ENCODE measurements at regions not wholly inside any gene's neighbourhood (a gene's known extent, or its start where the extent isn't known, plus 50 kb on each side); places are given as distances from the start of the nearest gene placed in this dataset.

DNA sequence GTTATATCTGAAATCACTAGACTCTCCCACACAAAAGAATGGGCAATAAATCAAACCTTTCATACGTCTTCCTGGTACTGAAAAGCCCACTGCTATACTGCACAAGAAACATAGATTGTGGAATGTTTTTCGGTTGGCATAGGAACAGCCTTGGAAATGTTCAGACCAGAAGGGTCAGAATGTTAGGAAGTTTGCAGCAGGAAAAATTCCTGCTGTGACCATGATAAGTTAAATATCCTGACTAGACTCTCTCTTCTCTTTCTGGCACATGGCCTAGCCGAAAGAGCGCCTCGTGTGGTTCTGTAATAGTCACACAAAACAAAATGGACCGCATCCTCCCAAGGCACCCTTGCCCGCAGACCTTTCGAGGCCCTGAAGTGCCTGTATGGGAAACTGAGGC, 427.2 kb downstream of the COG6 start:
- TF ChIP-seq ZNF48 (tag by site-specific recombination; IDR thresholded peaks at IDR 0.05) (no peak), ZNF830 (tag by site-specific recombination; IDR thresholded peaks at IDR 0.05; ENCODE audit: low read depth) (no peak), ZNF239 (tag by site-specific recombination; IDR thresholded peaks at IDR 0.05) (no peak), ZNF175 (tag by site-specific recombination; IDR thresholded peaks at IDR 0.05) (no peak), ZNF354C (tag by site-specific recombination; IDR thresholded peaks at IDR 0.05; ENCODE audit: borderline replicate concordance, low read depth) (no peak), ZNF785 (tag by site-specific recombination; IDR thresholded peaks at IDR 0.05) (no peak), ZNF266 (tag by site-specific recombination; IDR thresholded peaks at IDR 0.05; ENCODE audit: low read depth) (no peak), SCRT2 (tag by site-specific recombination; IDR thresholded peaks at IDR 0.05) (no peak), ZNF596 (tag by site-specific recombination; IDR thresholded peaks at IDR 0.05) (no peak)
- TF ChIP-seq, protein P1, sequence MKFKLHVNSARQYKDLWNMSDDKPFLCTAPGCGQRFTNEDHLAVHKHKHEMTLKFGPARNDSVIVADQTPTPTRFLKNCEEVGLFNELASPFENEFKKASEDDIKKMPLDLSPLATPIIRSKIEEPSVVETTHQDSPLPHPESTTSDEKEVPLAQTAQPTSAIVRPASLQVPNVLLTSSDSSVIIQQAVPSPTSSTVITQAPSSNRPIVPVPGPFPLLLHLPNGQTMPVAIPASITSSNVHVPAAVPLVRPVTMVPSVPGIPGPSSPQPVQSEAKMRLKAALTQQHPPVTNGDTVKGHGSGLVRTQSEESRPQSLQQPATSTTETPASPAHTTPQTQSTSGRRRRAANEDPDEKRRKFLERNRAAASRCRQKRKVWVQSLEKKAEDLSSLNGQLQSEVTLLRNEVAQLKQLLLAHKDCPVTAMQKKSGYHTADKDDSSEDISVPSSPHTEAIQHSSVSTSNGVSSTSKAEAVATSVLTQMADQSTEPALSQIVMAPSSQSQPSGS (tag by site-specific recombination; IDR thresholded peaks at IDR 0.05; ENCODE audit: low read depth) = no peak
- TF ChIP-seq, protein P2, sequence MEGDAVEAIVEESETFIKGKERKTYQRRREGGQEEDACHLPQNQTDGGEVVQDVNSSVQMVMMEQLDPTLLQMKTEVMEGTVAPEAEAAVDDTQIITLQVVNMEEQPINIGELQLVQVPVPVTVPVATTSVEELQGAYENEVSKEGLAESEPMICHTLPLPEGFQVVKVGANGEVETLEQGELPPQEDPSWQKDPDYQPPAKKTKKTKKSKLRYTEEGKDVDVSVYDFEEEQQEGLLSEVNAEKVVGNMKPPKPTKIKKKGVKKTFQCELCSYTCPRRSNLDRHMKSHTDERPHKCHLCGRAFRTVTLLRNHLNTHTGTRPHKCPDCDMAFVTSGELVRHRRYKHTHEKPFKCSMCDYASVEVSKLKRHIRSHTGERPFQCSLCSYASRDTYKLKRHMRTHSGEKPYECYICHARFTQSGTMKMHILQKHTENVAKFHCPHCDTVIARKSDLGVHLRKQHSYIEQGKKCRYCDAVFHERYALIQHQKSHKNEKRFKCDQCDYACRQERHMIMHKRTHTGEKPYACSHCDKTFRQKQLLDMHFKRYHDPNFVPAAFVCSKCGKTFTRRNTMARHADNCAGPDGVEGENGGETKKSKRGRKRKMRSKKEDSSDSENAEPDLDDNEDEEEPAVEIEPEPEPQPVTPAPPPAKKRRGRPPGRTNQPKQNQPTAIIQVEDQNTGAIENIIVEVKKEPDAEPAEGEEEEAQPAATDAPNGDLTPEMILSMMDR (tag by site-specific recombination; IDR thresholded peaks at IDR 0.05) = no peak
- TF ChIP-seq, protein P3, sequence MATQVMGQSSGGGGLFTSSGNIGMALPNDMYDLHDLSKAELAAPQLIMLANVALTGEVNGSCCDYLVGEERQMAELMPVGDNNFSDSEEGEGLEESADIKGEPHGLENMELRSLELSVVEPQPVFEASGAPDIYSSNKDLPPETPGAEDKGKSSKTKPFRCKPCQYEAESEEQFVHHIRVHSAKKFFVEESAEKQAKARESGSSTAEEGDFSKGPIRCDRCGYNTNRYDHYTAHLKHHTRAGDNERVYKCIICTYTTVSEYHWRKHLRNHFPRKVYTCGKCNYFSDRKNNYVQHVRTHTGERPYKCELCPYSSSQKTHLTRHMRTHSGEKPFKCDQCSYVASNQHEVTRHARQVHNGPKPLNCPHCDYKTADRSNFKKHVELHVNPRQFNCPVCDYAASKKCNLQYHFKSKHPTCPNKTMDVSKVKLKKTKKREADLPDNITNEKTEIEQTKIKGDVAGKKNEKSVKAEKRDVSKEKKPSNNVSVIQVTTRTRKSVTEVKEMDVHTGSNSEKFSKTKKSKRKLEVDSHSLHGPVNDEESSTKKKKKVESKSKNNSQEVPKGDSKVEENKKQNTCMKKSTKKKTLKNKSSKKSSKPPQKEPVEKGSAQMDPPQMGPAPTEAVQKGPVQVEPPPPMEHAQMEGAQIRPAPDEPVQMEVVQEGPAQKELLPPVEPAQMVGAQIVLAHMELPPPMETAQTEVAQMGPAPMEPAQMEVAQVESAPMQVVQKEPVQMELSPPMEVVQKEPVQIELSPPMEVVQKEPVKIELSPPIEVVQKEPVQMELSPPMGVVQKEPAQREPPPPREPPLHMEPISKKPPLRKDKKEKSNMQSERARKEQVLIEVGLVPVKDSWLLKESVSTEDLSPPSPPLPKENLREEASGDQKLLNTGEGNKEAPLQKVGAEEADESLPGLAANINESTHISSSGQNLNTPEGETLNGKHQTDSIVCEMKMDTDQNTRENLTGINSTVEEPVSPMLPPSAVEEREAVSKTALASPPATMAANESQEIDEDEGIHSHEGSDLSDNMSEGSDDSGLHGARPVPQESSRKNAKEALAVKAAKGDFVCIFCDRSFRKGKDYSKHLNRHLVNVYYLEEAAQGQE (tag by site-specific recombination; IDR thresholded peaks at IDR 0.05) = no peak
- TF ChIP-seq, protein P4, sequence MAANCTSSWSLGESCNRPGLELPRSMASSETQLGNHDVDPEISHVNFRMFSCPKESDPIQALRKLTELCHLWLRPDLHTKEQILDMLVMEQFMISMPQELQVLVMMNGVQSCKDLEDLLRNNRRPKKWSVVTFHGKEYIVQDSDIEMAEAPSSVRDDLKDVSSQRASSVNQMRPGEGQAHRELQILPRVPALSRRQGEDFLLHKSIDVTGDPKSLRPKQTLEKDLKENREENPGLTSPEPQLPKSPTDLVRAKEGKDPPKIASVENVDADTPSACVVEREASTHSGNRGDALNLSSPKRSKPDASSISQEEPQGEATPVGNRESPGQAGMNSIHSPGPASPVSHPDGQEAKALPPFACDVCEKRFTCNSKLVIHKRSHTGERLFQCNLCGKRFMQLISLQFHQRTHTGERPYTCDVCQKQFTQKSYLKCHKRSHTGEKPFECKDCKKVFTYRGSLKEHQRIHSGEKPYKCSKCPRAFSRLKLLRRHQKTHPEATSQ (tag by site-specific recombination; IDR thresholded peaks at IDR 0.05) = no peak
